ENCODE measurements at regions not wholly inside any gene's neighbourhood (a gene's known extent, or its start where the extent isn't known, plus 50 kb on each side); places are given as distances from the start of the nearest gene placed in this dataset.

DNA sequence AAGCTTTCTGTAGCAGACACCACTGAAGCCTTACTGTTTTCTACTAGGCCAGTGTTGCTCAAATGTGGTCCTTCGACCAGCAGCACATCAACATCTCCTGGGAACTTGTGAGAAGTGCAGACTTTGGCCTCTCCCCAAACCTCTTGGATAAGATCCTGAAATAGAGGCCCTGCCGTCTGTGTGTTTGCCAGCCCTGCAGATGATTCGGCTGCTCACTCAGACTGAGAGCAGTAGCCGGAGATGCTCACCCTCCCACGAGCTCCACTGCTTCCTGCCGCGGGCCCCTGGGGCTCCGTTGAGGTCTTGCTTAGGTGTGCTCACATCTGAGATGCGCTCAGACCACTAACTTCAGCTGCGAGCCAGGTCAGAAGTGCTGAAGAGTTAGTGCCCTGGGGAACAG is 129.5 kb upstream of the SSTR4 start:
- Histone ChIP-seq H3K23ac (ENCODE audit: low read depth, low read length) (no peak overlapping the region), H3K27me3 (ENCODE audit: control insufficient read depth, insufficient read depth, low read length) (no peaks in the 10 kb centered on the region; the same call in 1 of the 2 replicates), H4K8ac (ENCODE audit: low read depth in 2 of 2, low read length in 2 of 2) (no peak overlapping the region), H3K9ac (ENCODE audit: low read depth, low read length) (no peak overlapping the region), H3K14ac (replicated peaks; ENCODE audit: low read depth, low read length) (no peak overlapping the region), H3K4me3 (ENCODE audit: insufficient read depth, low read depth, low read length) (no peak overlapping the region), H3K9me1 (ENCODE audit: insufficient read depth, low read length) (no peaks in the 10 kb centered on the region), H2AK5ac (ENCODE audit: low read depth, low read length) (no peak overlapping the region), H3K56ac (ENCODE audit: extremely low read depth, insufficient read depth, low read length) (no peak overlapping the region), H4K20me1 (ENCODE audit: insufficient read depth, low read length) (no peaks in the 10 kb centered on the region), H2BK120ac (ENCODE audit: low read depth, low read length) (no peak overlapping the region), H3K36me3 (ENCODE audit: control insufficient read depth, insufficient read depth, low read length) (no peaks in the 10 kb centered on the region), H3K4ac (ENCODE audit: low read depth, low read length) (no peak overlapping the region), H3K4me2 (ENCODE audit: low read depth, low read length) (no peak overlapping the region), H3K79me1 (ENCODE audit: low read depth in 1 of 2, low read length in 2 of 2) (no peaks in the 10 kb centered on the region), H2AFZ (replicated peaks; ENCODE audit: low read length, poor library complexity) (no peak overlapping the region), H2BK15ac (ENCODE audit: low read depth, low read length) (no peak overlapping the region), H4K91ac (ENCODE audit: insufficient read depth, low read depth, low read length) (no peak overlapping the region), H3K9me3 (ENCODE audit: control insufficient read depth, insufficient read depth, low read length) (no peaks in the 10 kb centered on the region), H2BK20ac (ENCODE audit: low read depth, low read length) (no peak overlapping the region), H2BK5ac (ENCODE audit: low read depth, low read length, poor library complexity, severe bottlenecking) (no peak overlapping the region), H3K18ac (ENCODE audit: low read depth, low read length) (no peak overlapping the region), H4K5ac (ENCODE audit: low read depth, low read length) (no peak overlapping the region), H3K27ac (ENCODE audit: insufficient read depth, low read length) (no peak overlapping the region), H3K4me1 (ENCODE audit: control insufficient read depth, insufficient read depth, low read length) (no peaks in the 10 kb centered on the region), H2AK9ac (replicated peaks; ENCODE audit: low read depth, low read length, poor library complexity) (no peak overlapping the region)
- DNase-seq, result no peak
- intact Hi-C loops (cut with micrococcal nuclease), result no loop called here
- TF ChIP-seq NFE2L2 (IDR thresholded peaks at IDR 0.05; ENCODE audit: low read depth, low read length), result no peak
- no peak for TF ChIP-seq USF2 (IDR thresholded peaks at IDR 0.05; ENCODE audit: low read depth, low read length)
- no peak for TF ChIP-seq RAD21 (IDR thresholded peaks at IDR 0.05; ENCODE audit: low read length)
- no peak for TF ChIP-seq POLR2A (IDR thresholded peaks at IDR 0.05; ENCODE audit: low read depth, low read length)
- no peak for TF ChIP-seq MXI1 (IDR thresholded peaks at IDR 0.05; ENCODE audit: borderline replicate concordance, low read depth, low read length)
- TF ChIP-seq CHD1 (IDR thresholded peaks at IDR 0.05; ENCODE audit: low read depth, low read length), result no peak
- no peak for TF ChIP-seq CEBPB (IDR thresholded peaks at IDR 0.05; ENCODE audit: low read depth, low read length)
- no peak for TF ChIP-seq RCOR1 (IDR thresholded peaks at IDR 0.05; ENCODE audit: insufficient replicate concordance, low read length)
- no peak for TF ChIP-seq BHLHE40 (IDR thresholded peaks at IDR 0.05; ENCODE audit: low read depth, low read length)
- BruUV-seq (replicated peaks), result no TSS peak
- no CpG with 5 or more reads among the region's 10 CpGs for WGBS, 2 experiments (ENCODE audit: extremely low coverage in 2 of 2, insufficient read length in 1 of 2)
- ATAC-seq (ENCODE audit: low read depth), result no peak
- ChIA-PET POLR2A (ENCODE audit: unreplicated experiment) (no interaction called here), CTCF (interaction anchor here (0.5 kb wide), 1 partner anchor 1901 kb away, joined by 3 read pairs; no protein-coding TSS in a partner anchor)
- in situ Hi-C loops (cut with MboI; ENCODE audit: low sequenced_read_pairs), result no loop called here
- dilution Hi-C loops (cut with HindIII; ENCODE audit: low sequenced_read_pairs, unreplicated experiment), result no loop called here
